HG02973 (cell line): ENCODE measurements at regions not wholly inside any gene's neighbourhood (a gene's known extent, or its start where the extent isn't known, plus 50 kb on each side); places are given as distances from the start of the nearest gene placed in this dataset.

ENCODE experiments used
- ATAC-seq: cut with Tn5 transposase; IDR thresholded peaks from one replicate; pipeline ENCODE4 v1.9.1; 2021; ENCODE audit warnings: moderate library complexity; ENCODE audit not compliant: unreplicated experiment

GRCh38 chr1:87863317-87863716 is 534.6 kb downstream of the LMO4 start:
- no peak for ATAC-seq

GRCh38 chr1:87864676-87865075 is 536.0 kb downstream of the LMO4 start:
- ATAC-seq = peak; percentile 72

GRCh38 chr1:87866416-87866815 is 537.7 kb downstream of the LMO4 start:
- ATAC-seq = no peak

- ATAC-seq = no peak
Observed at GRCh38 chr1:87867626-87868025, 538.9 kb downstream of the LMO4 start.

- no peak for ATAC-seq
Observed at GRCh38 chr1:87869567-87869966, 540.9 kb downstream of the LMO4 start.

GRCh38 chr1:87872189-87872588 is 543.5 kb downstream of the LMO4 start:
- ATAC-seq = peak; percentile 76

- no peak for ATAC-seq
Observed at GRCh38 chr1:87872692-87873091, 544.0 kb downstream of the LMO4 start.

- no peak for ATAC-seq
Observed at GRCh38 chr1:87878873-87879272, 550.2 kb downstream of the LMO4 start.

GRCh38 chr1:87880098-87880760 is 551.5 kb downstream of the LMO4 start:
- no peak for ATAC-seq

GRCh38 chr1:87880764-87881163 is 552.1 kb downstream of the LMO4 start:
- ATAC-seq = no peak

GRCh38 chr1:87883906-87884305 is 555.2 kb downstream of the LMO4 start:
- ATAC-seq = no peak

- no peak for ATAC-seq
Observed at GRCh38 chr1:87884581-87884980, 555.9 kb downstream of the LMO4 start.

- ATAC-seq = no peak
Observed at GRCh38 chr1:87885278-87886025, 556.8 kb downstream of the LMO4 start.

- no peak for ATAC-seq
Observed at GRCh38 chr1:87887100-87887499, 558.4 kb downstream of the LMO4 start.

GRCh38 chr1:87888446-87888845 is 559.8 kb downstream of the LMO4 start:
- no peak for ATAC-seq

- no peak for ATAC-seq
Observed at GRCh38 chr1:87894062-87894461, 565.4 kb downstream of the LMO4 start.

GRCh38 chr1:87897481-87897880 is 568.8 kb downstream of the LMO4 start:
- ATAC-seq = no peak

- ATAC-seq = no peak
Observed at GRCh38 chr1:87898431-87898830, 569.8 kb downstream of the LMO4 start.

- ATAC-seq = no peak
Observed at GRCh38 chr1:87899017-87899416, 570.3 kb downstream of the LMO4 start.

GRCh38 chr1:87899746-87900145 is 571.1 kb downstream of the LMO4 start:
- ATAC-seq = no peak

- ATAC-seq = peak; percentile 54
Observed at GRCh38 chr1:87902830-87903229, 574.1 kb downstream of the LMO4 start.

- no peak for ATAC-seq
Observed at GRCh38 chr1:87903242-87903641, 574.6 kb downstream of the LMO4 start.

- ATAC-seq = no peak
Observed at GRCh38 chr1:87904651-87905050, 576.0 kb downstream of the LMO4 start.
